Muscle of arm (tissue), 1 donor: ENCODE measurements at regions not wholly inside any gene's neighbourhood (a gene's known extent, or its start where the extent isn't known, plus 50 kb on each side); places are given as distances from the start of the nearest gene placed in this dataset.
"Not testable (repeated sequence)": the region's sequence is repeated elsewhere in the genome, so short reads cannot be mapped to it uniquely, and the experiment has no call there.

Experiments
- DNase-seq: peaks from one replicate; pipeline ENCODE4 v3.0.0-alpha.2; 2013

DNA sequence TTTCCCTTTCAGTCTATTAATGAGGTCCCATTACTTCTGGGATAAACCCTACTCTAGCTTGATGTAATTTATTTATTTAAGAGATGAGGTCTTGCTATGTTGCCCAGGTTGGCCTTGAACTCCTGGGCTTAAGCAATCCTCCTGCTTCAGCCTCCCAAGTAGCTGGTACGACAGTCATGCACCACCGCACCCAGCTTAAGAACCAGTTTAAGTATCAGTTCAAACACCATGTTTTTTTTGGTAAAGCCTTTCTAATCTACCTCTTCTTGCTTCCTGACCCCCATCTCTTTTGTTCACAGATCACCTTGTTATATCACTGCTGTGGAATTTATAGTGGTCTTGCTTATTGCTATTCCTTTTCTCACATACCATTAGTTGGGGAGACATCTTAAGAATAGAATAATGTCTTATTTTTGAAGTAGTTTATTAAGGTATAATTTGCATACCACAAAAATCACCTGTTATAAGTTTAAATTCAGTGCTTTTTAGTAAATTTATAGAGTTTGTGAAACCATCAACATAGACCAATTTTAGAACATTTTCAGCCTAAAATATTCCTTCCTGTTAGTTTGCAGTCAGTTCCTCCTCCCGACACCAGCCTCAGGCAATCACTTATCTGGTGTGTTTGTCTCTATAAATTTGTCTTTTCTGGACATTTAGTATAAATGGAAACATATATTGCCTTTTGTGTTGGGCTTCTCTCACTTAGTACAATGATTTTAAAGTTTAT lies 257.9 kb downstream of the PDCD6IP start:
- no peak for DNase-seq

DNA sequence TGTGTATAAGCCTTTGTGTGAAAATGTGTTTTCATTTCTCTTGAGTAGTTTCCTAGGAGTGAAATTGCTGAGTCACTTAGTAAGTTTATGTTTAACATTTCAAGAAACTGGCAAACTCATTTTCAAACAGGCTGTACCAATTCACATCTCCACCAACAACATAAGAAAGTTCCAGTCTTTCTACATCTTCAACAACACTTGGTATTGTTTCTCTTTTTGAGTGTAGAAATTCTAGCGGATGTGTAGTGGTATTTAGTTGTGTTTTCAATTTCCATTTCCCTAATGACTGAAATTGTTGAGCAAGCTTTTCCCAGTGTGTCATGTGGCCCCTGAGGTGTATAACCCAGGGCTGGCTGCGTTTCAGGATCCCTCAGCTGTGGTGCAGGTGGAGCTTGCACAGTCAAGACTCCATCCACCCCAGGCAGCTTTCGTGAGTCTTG lies 258.5 kb downstream of the PDCD6IP start:
- DNase-seq = no peak

DNA sequence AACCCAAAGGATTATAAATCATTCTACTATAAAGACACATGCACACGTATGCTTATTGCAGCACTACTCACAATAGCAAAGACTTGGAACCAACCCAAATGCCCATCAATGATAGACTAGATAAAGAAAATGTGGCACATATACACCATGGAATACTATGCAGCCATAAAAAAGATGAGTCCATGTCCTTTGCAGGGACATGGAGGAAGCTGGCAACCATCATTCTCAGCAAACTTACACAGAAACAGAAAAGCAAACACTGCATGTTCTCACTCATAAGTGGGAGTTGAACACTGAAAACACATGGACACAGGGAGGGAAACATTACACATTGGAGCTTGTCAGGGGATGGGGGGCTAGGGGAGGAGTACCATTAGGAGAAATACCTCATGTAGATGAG lies 262.6 kb downstream of the PDCD6IP start:
- not testable (repeated sequence) for DNase-seq

DNA sequence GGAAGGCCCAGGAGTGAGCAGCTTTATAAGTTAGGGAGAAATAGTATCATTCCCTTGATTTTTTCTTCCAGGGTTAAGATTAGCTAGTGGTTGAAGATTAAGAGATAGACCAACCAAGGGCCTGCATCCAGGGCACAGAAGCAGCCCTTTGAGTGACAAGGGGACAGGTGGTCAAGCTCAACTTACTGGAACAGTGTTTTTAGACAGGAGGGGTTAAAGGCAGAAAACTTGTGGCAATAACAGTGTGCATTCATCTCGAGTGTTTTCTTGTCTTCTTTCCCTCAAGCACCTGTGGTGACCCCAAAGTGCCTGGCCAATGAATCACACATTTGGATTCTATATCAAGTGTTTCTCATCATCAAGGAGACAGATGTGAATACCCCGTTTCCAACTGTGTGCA lies 267.5 kb downstream of the PDCD6IP start:
- no peak for DNase-seq

DNA sequence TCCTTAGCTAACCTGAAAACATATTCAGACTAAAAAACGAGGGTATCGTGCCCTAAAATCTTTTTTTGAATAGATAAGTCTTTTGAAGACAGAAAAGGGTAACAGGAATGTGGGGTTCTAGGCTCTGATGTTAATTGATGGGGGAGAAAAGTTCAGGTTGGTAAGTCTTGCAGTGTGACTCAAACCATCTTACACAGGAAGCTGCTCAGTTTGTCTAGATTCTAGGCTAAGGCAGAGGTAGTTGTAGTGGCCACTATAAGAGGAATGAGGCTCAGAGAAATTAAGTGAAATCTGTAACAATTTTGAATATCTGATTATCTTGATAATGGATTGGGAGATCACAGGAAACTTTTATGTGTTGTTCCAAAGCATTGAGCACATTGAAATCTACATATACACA lies 267.9 kb downstream of the PDCD6IP start:
- no peak for DNase-seq

DNA sequence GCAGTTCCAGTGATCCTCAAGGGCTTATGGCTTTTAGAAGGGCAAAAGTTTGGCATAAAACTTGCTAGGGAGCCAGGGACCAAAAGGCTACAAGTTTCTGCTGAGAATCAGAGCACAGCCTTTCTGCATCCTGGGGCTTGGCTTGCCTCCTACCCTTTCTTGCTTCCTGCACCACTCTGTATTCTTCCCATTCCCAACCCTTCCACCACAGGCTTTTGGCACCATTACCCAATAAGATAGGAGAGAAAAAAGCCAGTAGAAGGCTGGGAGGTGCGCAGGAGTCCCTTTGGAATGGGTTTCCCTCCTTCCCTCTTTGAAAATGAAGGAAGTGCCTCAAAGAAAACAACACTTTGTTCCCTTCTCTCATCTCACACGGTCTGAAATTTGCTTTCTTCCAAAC lies 268.6 kb downstream of the PDCD6IP start:
- no peak for DNase-seq

DNA sequence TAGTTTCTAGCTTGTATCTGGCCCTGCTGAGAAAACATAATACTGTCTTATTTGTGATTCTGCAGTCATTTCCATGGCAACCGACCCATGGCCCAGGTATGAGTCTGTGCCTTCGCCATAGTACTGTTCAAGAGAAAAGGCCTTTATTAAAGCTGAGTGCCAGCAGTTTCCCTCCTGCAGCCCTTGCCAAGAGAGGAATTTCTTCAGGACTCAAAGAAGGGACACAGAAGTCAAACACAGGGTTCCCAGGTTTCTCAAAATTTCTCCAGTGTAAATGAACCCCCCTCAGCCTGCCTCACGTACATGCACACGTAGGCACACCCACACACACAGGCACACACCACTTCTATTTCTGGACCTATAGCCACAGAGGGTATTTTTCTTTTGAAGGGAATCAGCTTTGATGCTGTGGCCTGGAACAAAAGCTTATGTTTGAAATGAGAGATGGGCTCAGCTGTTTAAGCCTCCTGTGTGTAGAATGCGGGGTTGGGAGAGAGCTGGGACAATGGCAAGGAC lies 269.2 kb downstream of the PDCD6IP start:
- DNase-seq = no peak

DNA sequence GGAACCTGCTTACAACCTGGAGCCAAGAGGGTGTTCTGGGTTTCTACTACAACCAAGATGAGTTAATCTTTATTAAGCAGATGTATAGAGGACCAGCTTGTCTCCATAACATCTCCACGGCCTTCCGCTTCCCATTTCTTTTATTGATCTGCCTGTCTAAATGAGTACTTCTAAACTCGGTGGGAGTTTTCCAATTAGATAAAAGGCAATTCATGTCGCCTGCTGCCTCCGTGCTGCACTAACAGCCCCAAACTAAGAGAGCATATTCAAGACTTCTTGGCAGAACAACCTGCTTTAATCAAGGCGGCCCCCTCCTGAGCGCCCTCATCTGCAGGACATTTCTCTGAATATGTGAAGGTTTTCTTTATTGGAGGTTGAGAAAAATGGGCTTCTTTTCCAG lies 270.1 kb downstream of the PDCD6IP start:
- DNase-seq = no peak

DNA sequence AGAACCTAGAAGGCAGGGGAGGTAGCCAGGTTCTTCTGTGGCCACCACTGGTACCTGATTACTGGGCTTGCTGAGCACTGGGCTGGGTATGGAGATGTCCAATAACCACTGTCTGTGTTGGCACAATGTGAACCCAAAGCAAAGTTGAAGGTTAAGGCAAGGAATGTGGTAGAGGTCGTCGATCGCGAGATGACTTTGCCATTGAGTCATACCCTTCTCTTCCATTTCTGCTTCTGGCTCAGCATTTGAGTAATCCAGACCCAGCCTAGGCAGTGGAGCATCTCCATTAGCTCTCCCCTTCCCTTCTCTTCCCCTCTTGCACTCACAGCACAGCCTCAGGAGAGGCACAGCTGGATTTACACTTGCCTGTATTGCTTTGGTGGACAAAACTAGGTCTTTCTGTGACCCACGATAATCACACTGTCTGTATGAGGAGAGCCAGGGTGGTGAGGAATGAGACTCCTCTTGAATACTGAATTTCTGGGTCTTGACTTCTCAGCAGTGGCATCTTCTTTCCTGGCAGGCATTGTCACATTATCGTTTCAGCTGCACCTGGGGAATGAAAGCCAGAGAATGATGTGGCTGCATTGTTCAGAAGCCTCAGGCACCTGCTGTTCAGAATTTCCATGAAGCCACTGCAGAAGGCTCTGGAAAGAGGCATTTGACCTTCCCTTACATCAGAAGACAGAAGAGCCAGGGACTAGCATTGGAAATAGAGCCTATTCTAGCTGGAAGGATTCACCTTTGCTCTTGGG lies 272.6 kb downstream of the PDCD6IP start:
- DNase-seq = no peak

DNA sequence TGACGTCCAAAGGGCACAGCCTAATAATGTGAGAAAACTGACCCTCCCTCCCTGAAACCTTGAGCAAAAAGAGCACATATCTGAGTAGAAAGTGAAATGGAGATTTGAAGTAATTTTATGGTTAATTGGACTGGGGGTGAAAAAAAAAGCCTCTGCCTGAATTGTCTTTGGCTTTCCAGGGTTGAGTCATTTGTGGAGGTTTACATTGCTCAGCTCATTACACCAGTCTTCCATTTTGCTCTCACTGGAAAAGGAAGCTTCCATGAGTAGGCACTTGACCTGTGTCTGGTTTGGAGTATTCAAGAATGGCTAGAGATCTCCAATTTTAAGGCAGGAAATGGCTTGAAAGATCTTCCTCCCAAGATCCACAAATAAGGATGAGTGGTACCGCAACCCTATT lies 273.9 kb downstream of the PDCD6IP start:
- no peak for DNase-seq

DNA sequence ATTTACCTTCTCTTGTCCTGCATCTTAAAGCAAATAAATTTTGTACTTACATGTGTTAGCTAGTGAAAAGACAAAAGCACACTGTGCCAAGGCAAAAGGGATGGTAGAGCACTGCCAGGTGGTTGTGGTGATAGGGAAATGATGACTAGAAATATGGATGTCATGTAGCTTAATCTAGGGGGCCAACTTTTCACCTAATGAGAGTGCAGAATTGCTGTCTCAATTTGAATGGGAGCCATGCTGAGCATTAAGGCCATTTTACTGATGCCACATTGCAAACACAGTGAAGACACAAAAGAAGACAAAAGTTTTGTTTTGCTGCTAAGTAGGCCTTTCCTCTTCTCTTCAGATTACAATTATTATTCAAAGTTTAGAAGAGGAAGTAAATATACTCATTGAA lies 274.7 kb downstream of the PDCD6IP start:
- no peak for DNase-seq

DNA sequence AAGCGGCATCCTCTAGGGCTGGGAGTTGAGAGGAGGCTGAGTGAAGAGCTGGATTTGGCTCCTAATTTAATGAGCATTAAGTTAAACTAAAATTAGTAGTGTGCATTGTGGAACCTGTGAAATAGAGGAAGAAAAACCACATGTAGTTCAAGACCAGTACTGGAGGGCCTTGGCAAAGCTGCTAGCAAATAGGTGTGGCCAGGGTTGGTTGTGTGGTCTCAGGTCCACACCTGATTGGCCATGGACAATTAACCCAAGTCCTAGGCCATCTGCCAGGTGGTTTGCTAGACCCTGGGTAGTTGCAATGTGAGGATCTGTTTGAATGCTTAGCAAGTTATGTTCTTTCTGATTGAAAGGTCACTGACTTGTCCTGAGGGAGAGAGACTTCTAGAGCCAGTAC lies 275.5 kb downstream of the PDCD6IP start:
- DNase-seq = no peak

DNA sequence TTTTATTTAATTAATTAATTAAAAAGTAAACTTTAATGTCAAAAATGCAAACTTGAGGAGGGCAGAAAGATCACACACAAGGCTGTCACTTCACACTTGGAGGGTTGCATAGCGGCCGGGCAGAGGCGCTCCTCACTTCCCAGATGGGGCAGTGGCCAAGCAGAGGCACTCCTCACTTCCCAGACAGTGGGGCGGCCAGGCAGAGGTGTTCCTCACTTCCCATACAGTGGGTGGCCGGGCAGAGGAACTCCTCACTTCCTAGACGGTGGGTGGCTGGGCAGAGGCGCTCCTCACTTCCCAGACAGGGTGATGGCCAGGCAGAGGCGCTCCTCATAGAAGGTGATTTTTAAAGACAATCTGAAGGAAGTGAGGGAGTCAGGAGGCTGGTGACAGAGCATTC lies 277.5 kb downstream of the PDCD6IP start:
- no peak for DNase-seq

DNA sequence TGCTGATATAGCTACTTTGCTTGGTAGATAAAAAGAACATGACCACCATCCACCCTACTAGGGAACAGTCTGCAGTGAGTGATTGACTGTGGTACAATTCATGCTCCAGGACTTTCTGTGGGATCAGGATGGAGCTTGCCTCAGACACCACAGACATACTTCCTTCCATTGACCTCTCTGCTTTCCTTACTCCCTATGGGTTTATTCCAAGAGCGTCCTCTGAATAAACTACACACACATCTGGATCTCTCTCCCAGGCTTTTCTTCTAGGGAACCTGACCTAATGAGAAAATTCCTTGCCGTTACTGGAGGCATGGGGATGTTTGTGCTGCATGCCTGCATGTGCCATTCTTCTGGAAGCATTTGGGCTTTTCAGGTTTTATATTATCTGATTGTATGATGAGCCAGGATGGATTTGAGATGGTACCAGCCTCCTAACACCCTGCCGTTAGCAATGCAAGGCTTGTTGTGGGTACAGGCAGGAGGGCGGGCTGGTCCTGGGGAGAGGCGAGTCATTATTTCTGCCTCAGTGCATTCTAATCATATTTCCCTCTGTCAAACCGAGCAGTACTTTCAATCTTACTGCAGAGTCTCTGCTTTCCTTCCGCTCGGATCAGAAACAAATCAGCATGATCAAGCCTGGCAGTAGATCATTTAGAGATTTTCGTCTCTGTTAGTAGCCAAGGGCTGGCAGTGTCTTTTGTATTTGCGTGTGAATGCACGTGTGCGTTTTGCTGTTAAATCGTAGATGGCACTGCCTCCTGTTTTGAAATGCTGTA lies 279.2 kb downstream of the PDCD6IP start:
- DNase-seq = no peak

DNA sequence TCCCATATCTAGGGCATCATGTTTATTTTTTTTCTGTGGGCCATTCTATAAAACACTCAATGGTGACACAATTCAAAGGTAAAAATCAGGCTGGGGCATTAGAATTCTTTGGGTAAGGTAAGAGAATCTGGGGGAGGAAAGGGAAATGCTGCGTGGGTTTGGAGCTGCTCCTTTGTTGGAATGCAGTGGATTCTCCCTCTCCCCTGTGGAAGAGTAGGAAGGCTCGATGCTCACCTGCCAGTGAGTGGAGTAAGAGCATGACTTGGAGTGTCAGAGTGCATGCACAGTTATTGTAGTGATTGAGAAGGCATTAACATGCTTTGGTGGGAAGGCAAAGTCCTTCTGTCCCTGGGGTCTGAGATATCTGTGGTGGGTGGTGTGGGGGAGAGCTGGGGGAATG lies 280.0 kb downstream of the PDCD6IP start:
- no peak for DNase-seq

DNA sequence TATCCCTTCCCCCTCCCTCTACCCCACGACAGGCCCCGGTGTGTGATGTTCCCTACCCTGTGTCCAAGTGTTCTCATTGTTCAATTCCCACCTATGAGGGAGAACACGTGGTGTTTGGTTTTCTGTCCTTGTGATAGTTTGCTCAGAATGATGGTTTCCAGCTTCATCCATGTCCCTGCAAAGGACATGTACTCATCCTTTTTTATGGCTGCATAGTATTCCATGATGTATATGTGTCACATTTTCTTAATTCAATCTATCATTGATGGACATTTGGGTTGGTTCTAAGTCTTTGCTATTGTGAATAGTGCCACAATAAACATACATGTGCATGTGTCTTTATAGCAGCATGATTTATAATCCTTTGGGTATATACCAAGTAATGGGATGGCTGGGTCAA lies 281.4 kb downstream of the PDCD6IP start:
- not testable (repeated sequence) for DNase-seq

DNA sequence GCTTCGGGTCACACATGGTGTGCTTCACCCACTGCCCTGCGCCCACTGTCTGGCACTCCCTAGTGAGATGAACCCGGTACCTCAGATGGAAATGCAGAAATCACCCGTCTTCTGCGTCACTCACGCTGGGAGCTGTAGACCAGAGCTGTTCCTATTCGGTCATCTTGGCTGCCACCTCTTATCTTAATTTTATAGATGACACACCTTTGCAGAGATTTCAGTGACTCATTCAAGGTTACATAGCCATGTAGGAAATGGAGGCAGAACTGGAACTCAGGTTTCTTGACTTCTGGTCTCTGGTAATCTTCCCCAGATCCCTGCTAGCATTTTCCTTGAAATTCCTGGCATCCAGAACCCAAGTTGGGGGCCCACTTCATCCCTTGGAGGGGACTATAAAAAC lies 291.9 kb downstream of the PDCD6IP start:
- DNase-seq = not testable (repeated sequence)

DNA sequence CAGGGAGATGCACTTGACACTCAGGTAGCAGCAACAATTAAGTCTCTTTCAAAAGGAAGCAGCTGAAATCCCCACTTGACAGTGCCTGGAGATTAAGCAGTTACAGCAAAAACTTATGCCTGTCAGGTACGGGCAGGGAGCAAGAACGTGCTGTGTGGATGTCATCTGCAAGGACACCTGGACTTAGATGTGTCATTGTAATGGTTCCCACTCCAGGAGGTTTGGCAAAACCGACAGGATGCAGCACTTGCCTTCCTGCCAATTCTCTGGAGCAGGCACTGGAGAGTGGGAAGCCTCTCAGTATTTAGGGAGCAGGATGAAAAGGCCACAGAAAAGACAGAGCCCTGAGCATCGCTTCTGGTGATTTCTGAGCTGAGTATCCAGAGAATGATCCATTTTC lies 292.4 kb downstream of the PDCD6IP start:
- no peak for DNase-seq

DNA sequence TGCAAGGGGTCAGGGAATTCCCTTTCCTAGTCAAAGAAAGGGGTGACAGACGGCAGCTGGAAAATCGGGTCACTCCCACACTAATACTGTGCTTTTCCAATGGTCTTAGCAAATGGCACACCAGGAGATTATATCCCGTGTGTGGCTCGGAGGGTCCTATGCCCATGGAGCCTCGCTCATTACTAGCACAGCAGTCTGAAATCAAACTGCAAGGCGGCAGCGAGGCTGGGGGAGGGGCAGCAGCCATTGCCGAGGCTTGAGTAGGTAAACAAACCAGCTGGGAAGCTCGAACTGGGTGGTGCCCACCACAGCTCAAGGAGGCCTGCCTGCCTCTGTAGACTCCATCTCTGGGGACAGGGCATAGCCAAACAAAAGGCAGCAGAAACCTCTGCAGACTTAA lies 295.9 kb downstream of the PDCD6IP start:
- not testable (repeated sequence) for DNase-seq

DNA sequence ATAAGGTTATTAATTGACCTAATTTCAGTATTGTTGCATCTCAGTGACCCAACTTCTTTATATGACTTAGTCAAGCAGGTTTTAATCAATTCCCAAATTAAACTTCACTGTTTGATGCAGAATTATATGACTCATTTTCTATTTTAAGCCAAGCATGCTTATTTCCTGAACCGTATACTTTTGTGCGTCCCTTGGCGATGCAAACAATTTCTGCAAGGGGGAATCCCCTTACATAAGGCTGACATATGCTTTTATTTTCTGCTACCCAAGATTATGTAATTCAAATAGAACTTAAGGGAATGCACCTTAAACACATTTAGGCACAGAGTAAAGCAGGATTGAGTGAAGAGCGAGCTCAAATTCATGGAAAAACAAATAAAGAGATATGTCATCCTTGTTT lies 303.9 kb downstream of the PDCD6IP start:
- DNase-seq = no peak

DNA sequence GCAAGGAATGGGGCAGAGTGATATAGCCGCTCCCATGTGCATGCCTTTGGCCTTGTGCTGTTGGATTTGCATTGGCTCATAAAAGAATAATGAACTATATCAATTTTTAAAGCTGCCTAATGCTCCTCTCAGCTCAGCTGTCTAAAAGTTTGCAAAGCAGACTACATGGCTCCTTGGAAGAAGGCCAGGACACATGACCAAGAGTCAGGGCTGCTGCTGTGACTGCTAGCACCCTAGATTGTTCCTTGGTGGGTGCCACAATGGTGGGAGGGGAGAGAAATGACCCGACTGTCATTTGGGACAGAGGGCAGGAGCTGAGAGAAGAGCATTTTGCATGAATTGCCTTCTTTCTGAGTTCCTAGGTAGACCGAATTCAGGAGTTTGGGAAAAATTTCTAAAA lies 307.9 kb downstream of the PDCD6IP start:
- DNase-seq = no peak

DNA sequence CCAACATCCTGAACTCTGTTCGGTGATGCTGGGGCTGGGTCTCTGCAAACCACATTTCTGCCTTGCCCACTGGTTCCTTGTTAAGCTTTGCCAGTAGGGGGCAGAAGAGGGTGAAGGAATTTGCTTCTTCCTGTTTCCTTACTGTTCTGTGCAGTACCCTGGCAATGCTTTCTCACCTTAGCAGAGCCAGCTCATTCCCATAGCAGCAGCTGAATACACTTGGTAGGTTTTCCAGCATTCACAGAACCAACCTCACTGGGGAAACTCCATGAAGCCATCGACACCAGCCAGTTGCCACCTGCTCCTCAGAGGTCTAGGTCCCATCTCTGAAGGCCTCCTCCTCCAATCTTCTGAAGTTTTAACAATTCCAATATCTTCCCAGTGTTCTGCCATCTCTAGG lies 308.4 kb downstream of the PDCD6IP start:
- peak; percentile 6 for DNase-seq

DNA sequence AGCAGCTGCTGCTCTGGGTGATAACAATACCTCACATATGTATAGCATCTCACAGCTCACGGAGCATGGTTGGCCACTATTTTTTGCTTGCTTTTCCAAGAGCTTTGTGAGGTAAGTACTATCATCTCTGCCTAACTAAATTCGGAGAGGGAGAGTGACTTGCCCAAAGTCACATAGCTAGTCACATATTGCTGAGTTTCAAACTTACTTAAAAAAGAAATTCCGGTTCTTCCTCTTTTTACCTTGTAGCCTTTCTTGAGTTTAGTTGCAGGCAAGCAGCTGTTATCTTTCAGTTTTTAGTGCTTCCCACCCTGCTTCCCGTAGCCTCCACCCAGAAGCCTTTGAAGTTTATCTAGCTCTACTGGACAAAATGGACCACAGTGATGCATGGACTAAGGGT lies 309.2 kb downstream of the PDCD6IP start:
- DNase-seq = no peak
